Smooth muscle cell (in vitro differentiated cells): ENCODE measurements at regions not wholly inside any gene's neighbourhood (a gene's known extent, or its start where the extent isn't known, plus 50 kb on each side); places are given as distances from the start of the nearest gene placed in this dataset.

ENCODE experiments used
- DNase-seq: peaks from one replicate; lab custom pipeline; 2025; ENCODE audit not compliant: unreplicated experiment; lab: John Stamatoyannopoulos, UW
- H2AFZ ChIP-seq: fragments of 200-600 bp; sonication (generic); 2 replicates; pipeline ENCODE4 v1.6.0; 2016; ENCODE audit warnings: antibody characterized with exemption, low read depth, mild to moderate bottlenecking
- H3F3A ChIP-seq: fragments of 200-600 bp; sonication (generic); 2 replicates; pipeline ENCODE4 v1.6.0; 2017; ENCODE audit warnings: antibody characterized with exemption, low read depth
- H3K27ac ChIP-seq: fragments of 200-600 bp; sonication (generic); 2 replicates; pipeline ENCODE4 v1.5.1; 2016; ENCODE audit warnings: low read depth, mild to moderate bottlenecking
- H3K27me3 ChIP-seq: fragments of 200-600 bp; sonication (generic); 2 replicates; pipeline ENCODE4 v1.6.1; 2016; ENCODE audit warnings: low read depth, mild to moderate bottlenecking
- H3K36me3 ChIP-seq: fragments of 200-600 bp; sonication (generic); 2 replicates; pipeline ENCODE4 v1.5.1; 2016; ENCODE audit warnings: low read depth
- H3K4me1 ChIP-seq: fragments of 200-600 bp; sonication (generic); 2 replicates; pipeline ENCODE4 v1.5.1; 2016; ENCODE audit warnings: low read depth
- H3K4me2 ChIP-seq: fragments of 200-600 bp; sonication (generic); 2 replicates; pipeline ENCODE4 v1.6.0; 2016; ENCODE audit warnings: mild to moderate bottlenecking
- H3K4me3 ChIP-seq: fragments of 200-600 bp; sonication (generic); 2 replicates; pipeline ENCODE4 v1.5.1; 2016; ENCODE audit warnings: mild to moderate bottlenecking
- H3K79me2 ChIP-seq: fragments of 200-600 bp; sonication (generic); 2 replicates; pipeline ENCODE4 v1.6.0; 2016; ENCODE audit warnings: low read depth, mild to moderate bottlenecking
- H3K9ac ChIP-seq: fragments of 200-600 bp; sonication (generic); 2 replicates; pipeline ENCODE4 v1.6.0; 2016; ENCODE audit warnings: low read depth
- H3K9me3 ChIP-seq: fragments of 200-600 bp; sonication (generic); replicated peaks from 2 replicates; pipeline ENCODE4 v1.5.1; 2016; ENCODE audit warnings: low read depth
- H4K20me1 ChIP-seq: fragments of 200-600 bp; sonication (generic); 2 replicates; pipeline ENCODE4 v1.6.0; 2016; ENCODE audit warnings: low read depth
- CTCF ChIP-seq: fragments of 200-600 bp; sonication (generic); IDR thresholded peaks from 2 replicates; pipeline ENCODE4 v1.5.1; 2017; ENCODE audit warnings: borderline replicate concordance, mild to moderate bottlenecking, antibody characterized with exemption; ENCODE audit not compliant: insufficient read depth, poor library complexity, severe bottlenecking
- WGBS: methylation state at CpG from one replicate; pipeline ENCODE4 v1.1.7; 2016; ENCODE audit warnings: low lambda C conversion rate; 5-methylcytosine and 5-hydroxymethylcytosine counted together

- no peaks in the 10 kb centered on the region for H3K4me1 ChIP-seq
- no peaks in the 10 kb centered on the region for H3K9me3 ChIP-seq
- no peaks in the 10 kb centered on the region for H3K27me3 ChIP-seq
- DNase-seq: no peak
- no peak overlapping the region for H2AFZ ChIP-seq
- TF ChIP-seq CTCF: no peak
- H3K36me3 ChIP-seq: no peaks in the 10 kb centered on the region
- no peak overlapping the region for H3K27ac ChIP-seq
- no peaks in the 10 kb centered on the region for H3K79me2 ChIP-seq
- H3K4me3 ChIP-seq: no peak overlapping the region
- WGBS: 77% methylated on average over 3 of the region's 3 CpGs
- no peaks in the 10 kb centered on the region for H3F3A ChIP-seq
- H4K20me1 ChIP-seq: no peaks in the 10 kb centered on the region
- H3K9ac ChIP-seq: no peak overlapping the region
- H3K4me2 ChIP-seq: no peak overlapping the region
Observed at GRCh38 chr1:192005976-192006375, 152.3 kb upstream of the RGS18 start.

- Histone ChIP-seq H3K9ac (no peak overlapping the region), H3K27ac (no peak overlapping the region), H3K79me2 (no peaks in the 10 kb centered on the region), H3K4me3 (no peak overlapping the region), H3F3A (no peaks in the 10 kb centered on the region), H4K20me1 (no peaks in the 10 kb centered on the region), H3K27me3 (no peaks in the 10 kb centered on the region), H3K4me2 (no peak overlapping the region), H2AFZ (no peak overlapping the region), H3K9me3 (no peaks in the 10 kb centered on the region), H3K4me1 (no peaks in the 10 kb centered on the region), H3K36me3 (no peaks in the 10 kb centered on the region)
- WGBS: 96% methylated on average over 1 of the region's 1 CpG
- no peak for DNase-seq
- no peak for TF ChIP-seq CTCF
Observed at GRCh38 chr1:192008281-192008825, 149.9 kb upstream of the RGS18 start.

GRCh38 chr1:192010406-192010805, 147.9 kb upstream of the RGS18 start:
- Histone ChIP-seq H3K79me2 (no peaks in the 10 kb centered on the region), H3K4me3 (no peak overlapping the region), H4K20me1 (no peaks in the 10 kb centered on the region), H2AFZ (no peak overlapping the region), H3K27ac (no peak overlapping the region), H3K27me3 (no peaks in the 10 kb centered on the region), H3K9me3 (no peaks in the 10 kb centered on the region), H3K4me2 (no peak overlapping the region), H3K9ac (no peak overlapping the region), H3F3A (no peaks in the 10 kb centered on the region), H3K4me1 (no peaks in the 10 kb centered on the region), H3K36me3 (no peaks in the 10 kb centered on the region)
- no peak for TF ChIP-seq CTCF
- 93% methylated on average over 1 of the region's 1 CpG for WGBS
- no peak for DNase-seq

- Histone ChIP-seq H3K9ac (no peak overlapping the region), H3K4me1 (no peaks in the 10 kb centered on the region), H3F3A (no peaks in the 10 kb centered on the region), H3K4me3 (no peak overlapping the region), H3K4me2 (no peak overlapping the region), H2AFZ (no peak overlapping the region), H3K9me3 (no peaks in the 10 kb centered on the region), H3K36me3 (no peaks in the 10 kb centered on the region), H3K27me3 (no peaks in the 10 kb centered on the region), H3K79me2 (no peaks in the 10 kb centered on the region), H3K27ac (no peak overlapping the region), H4K20me1 (no peaks in the 10 kb centered on the region)
- DNase-seq: no peak
- TF ChIP-seq CTCF: no peak
- 93% methylated on average over 11 of the region's 11 CpGs for WGBS
Observed at GRCh38 chr1:192011525-192011924, 146.7 kb upstream of the RGS18 start.
